ENCODE measurements at regions not wholly inside any gene's neighbourhood (a gene's known extent, or its start where the extent isn't known, plus 50 kb on each side); places are given as distances from the start of the nearest gene placed in this dataset.

GRCh38 chr5:57858905-57859304, 376.3 kb upstream of the ACTBL2 start:
- no peak for TF ChIP-seq CTCF (IDR thresholded peaks at IDR 0.05; ENCODE audit: poor library complexity)
- no peak for TF ChIP-seq EZH2 (IDR thresholded peaks at IDR 0.05; ENCODE audit: borderline replicate concordance)

Measured in hepatocyte (in vitro differentiated cells).